Choroid plexus epithelial cell (primary cell): ENCODE measurements at regions not wholly inside any gene's neighbourhood (a gene's known extent, or its start where the extent isn't known, plus 50 kb on each side); places are given as distances from the start of the nearest gene placed in this dataset.

Experiments
- DNase-seq: peaks from one replicate; pipeline ENCODE4 v3.0.0-alpha.2; 2010; ENCODE audit warnings: low read depth
- H3K4me3 ChIP-seq: 2 replicates; pipeline ENCODE4 v1.5.1; 2011; ENCODE audit warnings: low read depth, mild to moderate bottlenecking, control low read depth, low read length, moderate library complexity
- TF ChIP-seq, protein P1 (sequence below): conservative IDR thresholded peaks from 2 replicates; pipeline ENCODE4 v1.5.1; 2011; ENCODE audit warnings: low read depth, mild to moderate bottlenecking, control low read depth, inconsistent platforms, low read length, moderate library complexity

DNA sequence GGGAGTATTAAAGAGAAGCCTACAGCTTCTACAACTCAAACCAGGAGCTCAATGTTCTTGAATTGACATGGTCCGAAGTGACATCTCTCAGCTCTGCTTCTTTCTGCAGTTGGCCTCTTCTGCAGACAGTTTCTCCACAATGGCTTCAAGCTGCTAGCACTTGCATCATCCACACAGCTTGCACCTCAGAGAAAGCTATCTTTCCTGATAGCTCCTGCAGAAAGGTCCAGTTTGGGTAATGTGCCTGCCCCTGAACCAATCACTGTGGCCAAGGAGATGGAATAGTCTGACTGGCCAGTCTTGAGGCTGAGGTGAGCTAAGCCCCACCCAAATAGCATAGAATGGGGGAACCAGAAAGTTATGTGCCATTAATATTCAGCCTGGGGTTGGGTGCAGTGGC lies 95.8 kb upstream of the ABCA1 start:
- TF ChIP-seq, protein P1, sequence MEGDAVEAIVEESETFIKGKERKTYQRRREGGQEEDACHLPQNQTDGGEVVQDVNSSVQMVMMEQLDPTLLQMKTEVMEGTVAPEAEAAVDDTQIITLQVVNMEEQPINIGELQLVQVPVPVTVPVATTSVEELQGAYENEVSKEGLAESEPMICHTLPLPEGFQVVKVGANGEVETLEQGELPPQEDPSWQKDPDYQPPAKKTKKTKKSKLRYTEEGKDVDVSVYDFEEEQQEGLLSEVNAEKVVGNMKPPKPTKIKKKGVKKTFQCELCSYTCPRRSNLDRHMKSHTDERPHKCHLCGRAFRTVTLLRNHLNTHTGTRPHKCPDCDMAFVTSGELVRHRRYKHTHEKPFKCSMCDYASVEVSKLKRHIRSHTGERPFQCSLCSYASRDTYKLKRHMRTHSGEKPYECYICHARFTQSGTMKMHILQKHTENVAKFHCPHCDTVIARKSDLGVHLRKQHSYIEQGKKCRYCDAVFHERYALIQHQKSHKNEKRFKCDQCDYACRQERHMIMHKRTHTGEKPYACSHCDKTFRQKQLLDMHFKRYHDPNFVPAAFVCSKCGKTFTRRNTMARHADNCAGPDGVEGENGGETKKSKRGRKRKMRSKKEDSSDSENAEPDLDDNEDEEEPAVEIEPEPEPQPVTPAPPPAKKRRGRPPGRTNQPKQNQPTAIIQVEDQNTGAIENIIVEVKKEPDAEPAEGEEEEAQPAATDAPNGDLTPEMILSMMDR = no peak
- DNase-seq = peak; percentile 12
- no peak overlapping the region for H3K4me3 ChIP-seq

DNA sequence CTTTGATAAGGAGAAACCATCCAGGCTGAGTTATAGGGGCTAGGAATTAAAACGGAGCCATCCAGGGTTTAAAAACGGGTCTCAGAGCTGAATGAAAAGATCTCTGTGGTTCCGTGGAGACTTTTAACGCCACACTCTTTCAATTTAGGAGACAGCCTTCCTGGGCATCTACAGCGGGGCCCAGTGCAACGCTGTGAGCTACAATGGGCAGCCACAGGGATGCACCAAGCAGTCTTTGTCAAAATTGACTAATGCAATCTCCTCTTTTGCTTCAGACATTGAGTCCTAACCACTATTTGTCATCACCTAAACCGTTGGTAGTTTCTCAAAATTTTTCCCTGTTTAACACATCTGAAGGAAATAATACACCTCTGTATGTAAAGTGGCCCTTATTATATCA lies 96.6 kb upstream of the ABCA1 start:
- H3K4me3 ChIP-seq = no peak overlapping the region
- DNase-seq = no peak
- TF ChIP-seq, protein P1 = no peak

DNA sequence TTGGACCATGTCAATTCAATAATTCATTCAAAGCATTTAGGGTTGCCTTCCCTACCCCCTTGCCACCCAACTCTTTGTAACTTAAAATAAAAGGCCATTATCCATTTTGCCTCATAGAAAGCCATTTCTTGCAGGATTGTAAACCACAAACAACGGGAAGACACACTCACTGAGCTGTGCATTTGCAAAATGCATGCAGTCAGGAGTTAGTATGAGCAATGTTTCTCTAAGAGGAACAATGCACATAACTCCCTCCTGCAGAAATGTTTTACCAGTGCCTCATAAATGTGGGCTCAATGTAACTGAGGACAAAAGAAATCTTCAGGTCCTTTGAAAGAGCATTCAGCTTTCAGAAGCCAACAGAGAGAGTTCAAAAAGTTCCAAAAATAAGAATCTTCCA lies 98.5 kb upstream of the ABCA1 start:
- TF ChIP-seq, protein P1 = no peak
- no peak overlapping the region for H3K4me3 ChIP-seq
- DNase-seq = peak; percentile 65

DNA sequence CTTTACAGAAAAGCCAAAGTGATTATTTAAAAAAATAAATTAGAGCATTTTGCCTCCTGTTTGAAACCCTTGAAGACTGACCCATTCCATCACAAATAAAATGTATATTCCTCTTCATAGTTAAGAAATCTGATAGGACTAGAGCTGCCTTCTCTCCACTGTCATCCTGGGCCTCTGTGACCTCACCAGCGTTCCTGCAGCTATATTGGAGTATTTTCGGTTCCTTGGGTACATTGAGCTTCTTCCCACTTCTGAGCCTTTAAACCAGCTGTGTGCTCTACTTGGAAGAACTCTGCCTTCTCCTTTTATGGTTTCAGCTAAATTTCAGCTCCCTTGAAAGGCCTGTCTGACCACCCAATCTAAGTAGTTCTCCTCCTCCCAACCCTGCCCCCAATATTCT lies 99.1 kb upstream of the ABCA1 start:
- TF ChIP-seq, protein P1 = no peak
- no peak for DNase-seq
- no peak overlapping the region for H3K4me3 ChIP-seq

DNA sequence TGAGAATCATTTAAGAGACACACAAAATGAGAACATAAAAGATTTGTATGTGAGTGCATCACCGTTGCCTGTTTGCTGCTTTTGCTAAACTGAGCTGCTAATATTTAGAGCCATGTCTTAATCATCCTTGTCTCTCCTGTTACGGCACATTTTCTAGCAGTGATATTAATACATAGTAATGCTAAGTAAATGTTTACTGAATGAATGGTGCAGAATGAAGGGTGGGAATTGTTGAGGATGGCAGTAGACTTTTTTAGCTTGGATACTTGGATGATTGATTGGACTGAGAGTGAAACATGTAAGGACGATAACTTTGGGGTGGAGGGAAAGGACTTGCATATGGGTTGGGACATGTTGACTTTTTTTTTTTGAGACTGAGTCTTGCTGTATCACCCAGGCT lies 102.3 kb upstream of the ABCA1 start:
- DNase-seq = no peak
- no peak overlapping the region for H3K4me3 ChIP-seq
- TF ChIP-seq, protein P1 = no peak

DNA sequence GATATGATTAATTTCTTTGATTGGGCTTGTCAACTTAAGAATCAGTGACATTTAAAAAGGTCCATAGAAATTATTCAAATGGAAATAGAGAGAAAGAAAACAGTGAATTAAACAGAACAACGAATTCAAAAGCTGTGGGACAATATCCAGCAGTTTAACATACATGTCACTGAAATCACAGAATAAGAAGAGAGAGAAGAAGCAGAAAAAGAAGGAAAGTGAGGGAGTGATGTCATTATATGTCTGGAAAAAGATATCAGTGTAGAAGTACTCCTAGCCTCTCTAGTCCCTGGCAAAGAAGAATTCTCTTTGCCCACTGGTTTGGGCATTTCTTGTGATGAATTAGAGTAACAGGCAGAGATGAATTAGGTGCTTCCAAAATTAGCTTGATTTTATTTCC lies 109.2 kb upstream of the ABCA1 start:
- no peak for DNase-seq
- H3K4me3 ChIP-seq = no peak overlapping the region
- TF ChIP-seq, protein P1 = no peak

DNA sequence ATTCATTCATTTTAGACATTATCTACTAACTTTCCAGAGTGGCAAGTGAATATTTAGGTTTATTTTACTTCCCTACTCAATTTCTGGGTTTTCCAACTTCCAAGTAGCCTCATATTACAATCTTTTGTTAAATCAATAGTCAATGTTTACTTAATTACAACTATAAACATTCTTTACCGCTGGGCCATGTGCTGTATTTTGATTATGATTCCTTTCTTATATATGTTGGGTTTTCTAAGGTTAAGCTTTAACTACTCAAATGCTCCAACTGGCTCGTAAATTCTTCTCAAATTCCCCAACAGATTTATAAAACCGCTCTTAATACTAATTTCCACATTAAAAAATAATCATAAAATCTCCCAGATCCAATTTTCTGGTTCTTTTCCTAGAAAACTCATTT lies 110.1 kb upstream of the ABCA1 start:
- H3K4me3 ChIP-seq = no peak overlapping the region
- TF ChIP-seq, protein P1 = no peak
- no peak for DNase-seq
